ENCODE measurements at regions not wholly inside any gene's neighbourhood (a gene's known extent, or its start where the extent isn't known, plus 50 kb on each side); places are given as distances from the start of the nearest gene placed in this dataset.

GRCh38 chr5:73288803-73289720 lies 116.1 kb downstream of the TMEM174 start:
- TF ChIP-seq CTCF (conservative IDR thresholded peaks at IDR 0.05; ENCODE audit: low read length), result no peak
- no peak for TF ChIP-seq EZH2phosphoT487 (IDR thresholded peaks at IDR 0.05; ENCODE audit: borderline replicate concordance, low read depth, low read length)
